PFSK-1 (cell line): ENCODE measurements at regions not wholly inside any gene's neighbourhood (a gene's known extent, or its start where the extent isn't known, plus 50 kb on each side); places are given as distances from the start of the nearest gene placed in this dataset.

Experiments
- FOXP2 ChIP-seq: optimal IDR thresholded peaks from 2 replicates; pipeline ENCODE3; 2011; ENCODE audit warnings: borderline replicate concordance, control low read depth, inconsistent platforms; ENCODE audit not compliant: insufficient read depth; ENCODE audit errors: extremely low read length, extremely low read depth
- POLR2AphosphoS5 ChIP-seq: IDR thresholded peaks from 2 replicates; pipeline ENCODE4 v1.6.1; 2012; ENCODE audit warnings: low read depth, mild to moderate bottlenecking, control low read depth, low read length, moderate library complexity
- REST ChIP-seq, 2 experiments: IDR thresholded peaks; 2 replicates each; pipeline versions ENCODE4 v1.6.1 to v1.8.0; 2011 to 2012; ENCODE audit warnings: low read depth in 2 of 2, low read length in 2 of 2, control low read depth in 1 of 2, inconsistent platforms in 1 of 2, mild to moderate bottlenecking in 1 of 2, moderate library complexity in 1 of 2; ENCODE audit not compliant: insufficient read depth in 1 of 2
- SIN3A ChIP-seq: IDR thresholded peaks from 2 replicates; pipeline ENCODE4 v1.6.1; 2012; ENCODE audit warnings: mild to moderate bottlenecking, low read length, moderate library complexity, borderline replicate concordance; ENCODE audit not compliant: insufficient read depth
- TAF1 ChIP-seq: IDR thresholded peaks from 2 replicates; pipeline ENCODE4 v1.6.1; 2012; ENCODE audit warnings: low read length, control low read depth, borderline replicate concordance; ENCODE audit not compliant: insufficient read depth

- no peak for TF ChIP-seq SIN3A
- no peak for TF ChIP-seq POLR2AphosphoS5
- TF ChIP-seq FOXP2: no peak
- TF ChIP-seq REST (IDR thresholded peaks at IDR 0.05; ENCODE audit: insufficient read depth in 1 of 2, low read depth in 2 of 2, low read length in 2 of 2): no peak
- no peak for TF ChIP-seq TAF1
Observed at GRCh38 chr20:48317578-48317977, 510.2 kb downstream of the PREX1 start.

- TF ChIP-seq REST (IDR thresholded peaks at IDR 0.05; ENCODE audit: insufficient read depth in 1 of 2, low read depth in 2 of 2, low read length in 2 of 2): no peak
- no peak for TF ChIP-seq TAF1
- no peak for TF ChIP-seq SIN3A
- TF ChIP-seq FOXP2: no peak
- TF ChIP-seq POLR2AphosphoS5: no peak
Observed at GRCh38 chr20:48314925-48315592, 512.7 kb downstream of the PREX1 start.

DNA sequence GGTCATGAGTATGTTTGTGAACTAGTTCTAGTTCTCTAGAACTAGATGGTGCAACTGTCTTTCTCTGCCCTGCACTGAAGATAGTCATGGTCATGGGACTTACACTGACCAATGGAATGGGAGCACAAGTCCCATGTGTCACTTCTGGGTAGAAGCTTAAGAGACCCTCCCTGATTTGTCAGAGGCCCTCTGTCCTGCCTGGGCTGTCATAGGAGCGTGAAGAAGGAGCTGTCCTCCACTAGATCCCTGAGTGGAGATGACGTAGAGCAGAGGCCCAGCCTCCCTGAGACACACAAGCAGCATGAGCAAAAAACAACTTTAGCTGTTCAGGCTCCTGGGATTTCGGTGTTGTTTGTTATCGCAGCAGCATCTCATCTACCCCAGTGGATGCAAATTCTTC lies 514.5 kb downstream of the PREX1 start:
- no peak for TF ChIP-seq SIN3A
- no peak for TF ChIP-seq TAF1
- TF ChIP-seq REST (IDR thresholded peaks at IDR 0.05; ENCODE audit: insufficient read depth in 1 of 2, low read depth in 2 of 2, low read length in 2 of 2): no peak
- no peak for TF ChIP-seq POLR2AphosphoS5
- no peak for TF ChIP-seq FOXP2

DNA sequence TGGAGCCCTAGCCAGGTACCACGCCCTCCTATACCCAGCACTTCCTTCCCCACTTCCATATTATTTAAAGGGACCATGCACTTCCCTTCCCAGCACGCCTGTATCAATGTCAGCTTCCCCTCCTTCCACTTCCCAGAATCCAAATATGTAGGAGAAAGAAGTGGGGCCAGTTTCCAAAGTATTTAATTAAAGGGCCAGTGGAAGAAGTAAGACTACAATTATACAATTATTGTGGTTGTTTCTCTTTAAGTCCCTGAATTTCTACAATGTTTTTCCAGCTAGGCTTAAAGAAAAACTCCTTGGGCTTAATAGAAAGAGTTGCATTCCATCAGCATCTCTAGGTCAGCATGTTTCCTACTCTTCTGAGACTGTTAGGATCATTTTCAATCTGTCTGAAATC lies 515.8 kb downstream of the PREX1 start:
- TF ChIP-seq POLR2AphosphoS5: no peak
- no peak for TF ChIP-seq REST (IDR thresholded peaks at IDR 0.05; ENCODE audit: insufficient read depth in 1 of 2, low read depth in 2 of 2, low read length in 2 of 2)
- no peak for TF ChIP-seq SIN3A
- no peak for TF ChIP-seq TAF1
- no peak for TF ChIP-seq FOXP2

GRCh38 chr20:48310305-48310704 lies 517.5 kb downstream of the PREX1 start:
- TF ChIP-seq REST (IDR thresholded peaks at IDR 0.05; ENCODE audit: insufficient read depth in 1 of 2, low read depth in 2 of 2, low read length in 2 of 2) (no peak), SIN3A (no peak), FOXP2 (no peak), TAF1 (no peak)
